Natural killer cell treated with Interleukin-12 subunit alpha and Interleukin-12 subunit beta and Interleukin-15 and Interleukin-18, amount 100 ng/mL, for 72 hours (primary cell): ENCODE measurements at regions not wholly inside any gene's neighbourhood (a gene's known extent, or its start where the extent isn't known, plus 50 kb on each side); places are given as distances from the start of the nearest gene placed in this dataset.

Source experiments
- ATAC-seq, 2 donors: fragments of 150-1000 bp; cut with Tn5 transposase in 1 of 2; sonication (Bioruptor Pico), chemical (Tn5 transposase) in 1 of 2; 2 replicates each; pipeline ENCODE4 v1.10.0; 2021
- DNase-seq: peaks from one replicate; pipeline ENCODE4 v3.0.0; 2022; ENCODE audit warnings: low spot score
- H3K27ac Mint-ChIP-seq, 2 donors: 1 replicate in 1 of 2; 2 replicates in 1 of 2; pipeline ENCODE4 v1.8.0; 2022; ENCODE audit warnings: mixed read lengths in 2 of 2, mild to moderate bottlenecking in 1 of 2, moderate library complexity in 1 of 2
- H3K27me3 Mint-ChIP-seq, 2 donors: 1 replicate in 1 of 2; 2 replicates in 1 of 2; pipeline ENCODE4 v1.8.0; 2022; ENCODE audit warnings: mixed read lengths in 2 of 2
- H3K36me3 Mint-ChIP-seq: one replicate; pipeline ENCODE4 v1.8.0; 2022; ENCODE audit warnings: mixed read lengths
- H3K4me1 Mint-ChIP-seq, 2 donors: 1 replicate in 1 of 2; 2 replicates in 1 of 2; pipeline ENCODE4 v1.8.0; 2022; ENCODE audit warnings: low read depth in 2 of 2, mixed read lengths in 2 of 2, mild to moderate bottlenecking in 1 of 2
- H3K4me3 Mint-ChIP-seq: one replicate; pipeline ENCODE4 v1.8.0; 2022; ENCODE audit warnings: mixed read lengths
- H3K9me3 Mint-ChIP-seq: 2 replicates; pipeline ENCODE4 v1.8.0; 2022; ENCODE audit warnings: mixed read lengths

GRCh38 chr12:114901316-114901715 is 217.3 kb upstream of the TBX3 start:
- no peak overlapping the region for H3K27ac Mint-ChIP-seq
- no peaks in the 10 kb centered on the region for H3K36me3 Mint-ChIP-seq
- no peaks in the 10 kb centered on the region for H3K27me3 Mint-ChIP-seq
- no peak for DNase-seq
- ATAC-seq: no peak
- no peak overlapping the region for H3K4me3 Mint-ChIP-seq
- H3K4me1 Mint-ChIP-seq: no peaks in the 10 kb centered on the region
- H3K9me3 Mint-ChIP-seq: no peaks in the 10 kb centered on the region

GRCh38 chr12:114898159-114898558 is 214.2 kb upstream of the TBX3 start:
- Mint-ChIP-seq H3K4me1 (no peaks in the 10 kb centered on the region), H3K36me3 (no peaks in the 10 kb centered on the region), H3K4me3 (no peak overlapping the region), H3K9me3 (no peaks in the 10 kb centered on the region), H3K27ac (no peak overlapping the region), H3K27me3 (no peaks in the 10 kb centered on the region)
- no peak for DNase-seq
- no peak for ATAC-seq

- Mint-ChIP-seq H3K27me3 (no peaks in the 10 kb centered on the region), H3K9me3 (no peaks in the 10 kb centered on the region), H3K36me3 (no peaks in the 10 kb centered on the region), H3K4me1 (no peaks in the 10 kb centered on the region), H3K27ac (no peak overlapping the region), H3K4me3 (no peak overlapping the region)
- ATAC-seq (no peak), DNase-seq (no peak)
Observed at GRCh38 chr12:114895827-114896226, 211.9 kb upstream of the TBX3 start.

- ATAC-seq (no peak), DNase-seq (no peak)
- Mint-ChIP-seq H3K4me1 (no peaks in the 10 kb centered on the region), H3K9me3 (no peaks in the 10 kb centered on the region), H3K27ac (no peak overlapping the region), H3K36me3 (no peaks in the 10 kb centered on the region), H3K4me3 (no peak overlapping the region), H3K27me3 (no peaks in the 10 kb centered on the region)
Observed at GRCh38 chr12:114895081-114895480, 211.1 kb upstream of the TBX3 start.

- Mint-ChIP-seq H3K27me3 (no peaks in the 10 kb centered on the region), H3K4me3 (no peak overlapping the region), H3K36me3 (no peaks in the 10 kb centered on the region), H3K27ac (no peak overlapping the region), H3K9me3 (peaks cover 3% of the 10 kb centered on the region), H3K4me1 (no peaks in the 10 kb centered on the region)
- ATAC-seq: no peak
- no peak for DNase-seq
Observed at GRCh38 chr12:114894076-114894475, 210.1 kb upstream of the TBX3 start.

- peaks cover 6% of the 10 kb centered on the region for H3K9me3 Mint-ChIP-seq
- H3K27me3 Mint-ChIP-seq: no peaks in the 10 kb centered on the region
- no peak overlapping the region for H3K4me3 Mint-ChIP-seq
- no peaks in the 10 kb centered on the region for H3K4me1 Mint-ChIP-seq
- DNase-seq (no peak), ATAC-seq (no peak)
- no peak overlapping the region for H3K27ac Mint-ChIP-seq
- H3K36me3 Mint-ChIP-seq: no peaks in the 10 kb centered on the region
Observed at GRCh38 chr12:114888928-114889584, 205.1 kb upstream of the TBX3 start.

GRCh38 chr12:114888448-114888847 is 204.5 kb upstream of the TBX3 start:
- Mint-ChIP-seq H3K9me3 (peaks cover 6% of the 10 kb centered on the region), H3K4me1 (no peaks in the 10 kb centered on the region), H3K4me3 (no peak overlapping the region), H3K27me3 (no peaks in the 10 kb centered on the region), H3K27ac (no peak overlapping the region), H3K36me3 (no peaks in the 10 kb centered on the region)
- ATAC-seq: no peak
- no peak for DNase-seq

- no peaks in the 10 kb centered on the region for H3K27me3 Mint-ChIP-seq
- H3K9me3 Mint-ChIP-seq: peaks cover 9% of the 10 kb centered on the region
- DNase-seq (no peak), ATAC-seq (no peak)
- H3K4me1 Mint-ChIP-seq: no peaks in the 10 kb centered on the region
- no peaks in the 10 kb centered on the region for H3K36me3 Mint-ChIP-seq
- no peak overlapping the region for H3K4me3 Mint-ChIP-seq
- no peak overlapping the region for H3K27ac Mint-ChIP-seq
Observed at GRCh38 chr12:114885501-114885900, 201.5 kb upstream of the TBX3 start.

- no peaks in the 10 kb centered on the region for H3K36me3 Mint-ChIP-seq
- no peaks in the 10 kb centered on the region for H3K4me1 Mint-ChIP-seq
- no peak overlapping the region for H3K4me3 Mint-ChIP-seq
- peaks cover 6% of the 10 kb centered on the region for H3K9me3 Mint-ChIP-seq
- no peak for DNase-seq
- ATAC-seq: no peak
- no peaks in the 10 kb centered on the region for H3K27me3 Mint-ChIP-seq
- H3K27ac Mint-ChIP-seq: no peak overlapping the region
Observed at GRCh38 chr12:114884575-114884974, 200.6 kb upstream of the TBX3 start.

- Mint-ChIP-seq H3K27me3 (no peaks in the 10 kb centered on the region), H3K27ac (no peak overlapping the region), H3K9me3 (peaks cover 6% of the 10 kb centered on the region), H3K4me1 (no peaks in the 10 kb centered on the region), H3K4me3 (no peak overlapping the region), H3K36me3 (no peaks in the 10 kb centered on the region)
- DNase-seq (no peak), ATAC-seq (no peak)
Observed at GRCh38 chr12:114882083-114882482, 198.1 kb upstream of the TBX3 start.

GRCh38 chr12:114879354-114879753 is 195.4 kb upstream of the TBX3 start:
- Mint-ChIP-seq H3K27ac (no peak overlapping the region), H3K27me3 (no peaks in the 10 kb centered on the region), H3K9me3 (peaks cover 3% of the 10 kb centered on the region), H3K4me3 (no peak overlapping the region), H3K4me1 (no peaks in the 10 kb centered on the region), H3K36me3 (no peaks in the 10 kb centered on the region)
- DNase-seq (no peak), ATAC-seq (no peak)

- no peak for ATAC-seq
- H3K27ac Mint-ChIP-seq: no peak overlapping the region
- no peaks in the 10 kb centered on the region for H3K4me1 Mint-ChIP-seq
- no peak for DNase-seq
- no peaks in the 10 kb centered on the region for H3K27me3 Mint-ChIP-seq
- H3K4me3 Mint-ChIP-seq: no peak overlapping the region
- H3K9me3 Mint-ChIP-seq: peaks cover 3% of the 10 kb centered on the region
- no peaks in the 10 kb centered on the region for H3K36me3 Mint-ChIP-seq
Observed at GRCh38 chr12:114878781-114879180, 194.8 kb upstream of the TBX3 start.

- no peak overlapping the region for H3K4me3 Mint-ChIP-seq
- H3K27ac Mint-ChIP-seq: no peak overlapping the region
- DNase-seq (no peak), ATAC-seq (no peak)
- H3K27me3 Mint-ChIP-seq: no peaks in the 10 kb centered on the region
- H3K36me3 Mint-ChIP-seq: no peaks in the 10 kb centered on the region
- no peaks in the 10 kb centered on the region for H3K4me1 Mint-ChIP-seq
- no peaks in the 10 kb centered on the region for H3K9me3 Mint-ChIP-seq
Observed at GRCh38 chr12:114876968-114877680, 193.1 kb upstream of the TBX3 start.

GRCh38 chr12:114875313-114875712 is 191.3 kb upstream of the TBX3 start:
- H3K27ac Mint-ChIP-seq: no peak overlapping the region
- no peak for DNase-seq
- H3K9me3 Mint-ChIP-seq: no peaks in the 10 kb centered on the region
- no peak overlapping the region for H3K4me3 Mint-ChIP-seq
- H3K36me3 Mint-ChIP-seq: no peaks in the 10 kb centered on the region
- H3K27me3 Mint-ChIP-seq: no peaks in the 10 kb centered on the region
- no peak for ATAC-seq
- H3K4me1 Mint-ChIP-seq: no peaks in the 10 kb centered on the region

- no peak overlapping the region for H3K4me3 Mint-ChIP-seq
- DNase-seq: no peak
- no peak overlapping the region for H3K27ac Mint-ChIP-seq
- ATAC-seq: no peak
- no peaks in the 10 kb centered on the region for H3K9me3 Mint-ChIP-seq
- no peaks in the 10 kb centered on the region for H3K4me1 Mint-ChIP-seq
- H3K36me3 Mint-ChIP-seq: no peaks in the 10 kb centered on the region
- H3K27me3 Mint-ChIP-seq: no peaks in the 10 kb centered on the region
Observed at GRCh38 chr12:114873656-114874055, 189.7 kb upstream of the TBX3 start.
